Lower lobe of right lung (tissue), 2 donors: ENCODE measurements at regions not wholly inside any gene's neighbourhood (a gene's known extent, or its start where the extent isn't known, plus 50 kb on each side); places are given as distances from the start of the nearest gene placed in this dataset.

Source experiments
- ATAC-seq, 2 donors: fragments of 200-7000 bp; cut with Tn5 transposase; one replicate each; pipeline ENCODE4 v1.9.1; 2020 to 2022; ENCODE audit warnings: mild to moderate bottlenecking in 2 of 2, moderate library complexity in 2 of 2
- DNase-seq: peaks from one replicate; pipeline ENCODE4 v3.0.0-alpha.2; 2020
- H3K27ac ChIP-seq: fragments of 200-600 bp; one replicate; pipeline ENCODE4 v1.8.0; 2022
- H3K27me3 ChIP-seq: fragments of 200-600 bp; one replicate; pipeline ENCODE4 v1.8.0; 2022; ENCODE audit warnings: low read depth
- H3K36me3 ChIP-seq: fragments of 200-600 bp; one replicate; pipeline ENCODE4 v1.8.0; 2022; ENCODE audit warnings: mild to moderate bottlenecking
- H3K4me1 ChIP-seq: fragments of 200-600 bp; one replicate; pipeline ENCODE4 v1.8.0; 2022
- H3K4me3 ChIP-seq: fragments of 200-600 bp; one replicate; pipeline ENCODE4 v1.8.0; 2022; ENCODE audit warnings: mild to moderate bottlenecking
- H3K9me3 ChIP-seq: fragments of 200-600 bp; one replicate; pipeline ENCODE4 v1.8.0; 2022
- intact Hi-C: fragments of 100-400 bp; cut with DNase I; formaldehyde crosslinking; loops from one replicate; pipeline ENCODE4 v1.11.0; 2022
- TF ChIP-seq, protein P1 (sequence below): fragments of 200-600 bp; IDR thresholded peaks from one replicate; pipeline ENCODE4 v1.8.0; 2022; ENCODE audit warnings: antibody characterized with exemption, mild to moderate bottlenecking
- donor health status: DM: no; HTN: yes; CAD: no; lungs with severe emphysema.

DNA sequence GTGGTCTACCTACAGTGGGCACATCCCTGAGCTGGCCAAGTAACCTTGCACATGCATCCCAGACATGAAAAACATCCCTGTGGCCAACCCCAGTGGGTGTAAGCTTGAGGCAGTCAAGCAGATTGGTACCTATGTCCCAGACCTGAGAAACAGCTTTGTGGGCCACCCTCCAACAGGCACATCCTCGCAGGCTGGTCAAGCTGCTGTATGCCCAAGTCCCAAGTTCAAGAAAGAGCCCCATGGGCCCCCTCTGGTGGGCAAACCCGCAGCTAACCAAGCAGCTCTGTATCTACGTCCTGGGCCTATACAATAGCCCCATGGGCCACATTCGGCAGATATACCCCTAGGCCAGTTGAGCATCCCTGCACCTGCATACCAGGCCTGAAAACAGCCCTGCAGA lies 186.3 kb upstream of the GPR149 start:
- H3K36me3 ChIP-seq = no peaks in the 10 kb centered on the region
- ATAC-seq (no peak), DNase-seq (no peak)
- H3K4me3 ChIP-seq = no peak overlapping the region
- H3K27me3 ChIP-seq = no peaks in the 10 kb centered on the region
- no peaks in the 10 kb centered on the region for H3K4me1 ChIP-seq
- intact Hi-C loops = no loop called here
- no peaks in the 10 kb centered on the region for H3K9me3 ChIP-seq
- TF ChIP-seq, protein P1, sequence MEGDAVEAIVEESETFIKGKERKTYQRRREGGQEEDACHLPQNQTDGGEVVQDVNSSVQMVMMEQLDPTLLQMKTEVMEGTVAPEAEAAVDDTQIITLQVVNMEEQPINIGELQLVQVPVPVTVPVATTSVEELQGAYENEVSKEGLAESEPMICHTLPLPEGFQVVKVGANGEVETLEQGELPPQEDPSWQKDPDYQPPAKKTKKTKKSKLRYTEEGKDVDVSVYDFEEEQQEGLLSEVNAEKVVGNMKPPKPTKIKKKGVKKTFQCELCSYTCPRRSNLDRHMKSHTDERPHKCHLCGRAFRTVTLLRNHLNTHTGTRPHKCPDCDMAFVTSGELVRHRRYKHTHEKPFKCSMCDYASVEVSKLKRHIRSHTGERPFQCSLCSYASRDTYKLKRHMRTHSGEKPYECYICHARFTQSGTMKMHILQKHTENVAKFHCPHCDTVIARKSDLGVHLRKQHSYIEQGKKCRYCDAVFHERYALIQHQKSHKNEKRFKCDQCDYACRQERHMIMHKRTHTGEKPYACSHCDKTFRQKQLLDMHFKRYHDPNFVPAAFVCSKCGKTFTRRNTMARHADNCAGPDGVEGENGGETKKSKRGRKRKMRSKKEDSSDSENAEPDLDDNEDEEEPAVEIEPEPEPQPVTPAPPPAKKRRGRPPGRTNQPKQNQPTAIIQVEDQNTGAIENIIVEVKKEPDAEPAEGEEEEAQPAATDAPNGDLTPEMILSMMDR = no peak
- H3K27ac ChIP-seq = no peak overlapping the region

DNA sequence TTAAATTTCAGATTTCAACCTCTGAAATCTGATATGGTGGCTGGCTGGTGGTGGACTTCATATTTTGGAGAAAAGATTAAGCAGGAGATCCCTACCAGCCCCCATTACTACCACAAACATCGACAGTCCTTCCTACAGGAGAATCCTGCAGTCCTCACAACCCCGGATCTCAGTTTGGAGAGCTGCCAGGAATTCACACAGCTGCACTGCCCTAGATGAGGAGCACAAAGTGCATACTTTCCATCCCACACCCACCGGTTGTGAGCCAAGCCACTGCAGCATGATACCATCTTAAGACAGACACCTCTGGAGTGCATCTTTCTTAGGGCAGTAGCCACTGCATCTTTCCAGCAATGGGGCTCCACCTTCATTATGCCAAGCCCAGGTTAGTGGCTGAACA lies 185.5 kb upstream of the GPR149 start:
- no peak for ATAC-seq
- intact Hi-C loops = no loop called here
- TF ChIP-seq, protein P1 = no peak

DNA sequence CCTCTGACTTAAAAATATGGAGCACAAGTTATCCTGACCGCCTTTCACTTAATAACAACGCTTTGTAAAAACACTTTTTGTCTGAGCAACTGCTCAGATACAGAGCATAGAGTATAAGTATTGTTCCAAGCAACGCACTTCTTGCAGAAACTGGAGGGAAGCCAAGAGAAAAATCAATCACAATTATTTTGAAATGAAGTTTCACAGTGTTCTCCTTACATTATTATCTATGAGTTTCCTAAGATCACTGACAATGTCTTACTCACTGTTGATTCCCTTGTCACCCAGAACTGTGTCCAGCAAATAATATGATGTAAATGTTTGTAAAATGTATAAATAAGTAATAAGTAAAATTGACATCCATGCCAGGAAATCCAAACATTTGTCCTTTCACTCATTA lies 184.6 kb upstream of the GPR149 start:
- no peaks in the 10 kb centered on the region for H3K27me3 ChIP-seq
- H3K9me3 ChIP-seq = no peaks in the 10 kb centered on the region
- no peaks in the 10 kb centered on the region for H3K4me1 ChIP-seq
- intact Hi-C loops = no loop called here
- H3K27ac ChIP-seq = no peak overlapping the region
- DNase-seq (no peak), ATAC-seq (no peak)
- H3K36me3 ChIP-seq = no peaks in the 10 kb centered on the region
- TF ChIP-seq, protein P1 = no peak
- no peak overlapping the region for H3K4me3 ChIP-seq

More for the DNA sequence above, 185.5 kb upstream of the GPR149 start:
- Histone ChIP-seq H3K27ac (no peak overlapping the region), H3K27me3 (no peaks in the 10 kb centered on the region), H3K36me3 (no peaks in the 10 kb centered on the region), H3K9me3 (no peaks in the 10 kb centered on the region), H3K4me1 (no peaks in the 10 kb centered on the region), H3K4me3 (no peak overlapping the region)
- no peak for DNase-seq

GRCh38 chr3:154614078-154614477 lies 184.1 kb upstream of the GPR149 start:
- H3K27ac ChIP-seq = no peak overlapping the region
- intact Hi-C loops = no loop called here
- no peaks in the 10 kb centered on the region for H3K4me1 ChIP-seq
- H3K36me3 ChIP-seq = no peaks in the 10 kb centered on the region
- ATAC-seq (no peak), DNase-seq (no peak)
- no peak overlapping the region for H3K4me3 ChIP-seq
- H3K27me3 ChIP-seq = no peaks in the 10 kb centered on the region
- no peaks in the 10 kb centered on the region for H3K9me3 ChIP-seq
- TF ChIP-seq, protein P1 = no peak

DNA sequence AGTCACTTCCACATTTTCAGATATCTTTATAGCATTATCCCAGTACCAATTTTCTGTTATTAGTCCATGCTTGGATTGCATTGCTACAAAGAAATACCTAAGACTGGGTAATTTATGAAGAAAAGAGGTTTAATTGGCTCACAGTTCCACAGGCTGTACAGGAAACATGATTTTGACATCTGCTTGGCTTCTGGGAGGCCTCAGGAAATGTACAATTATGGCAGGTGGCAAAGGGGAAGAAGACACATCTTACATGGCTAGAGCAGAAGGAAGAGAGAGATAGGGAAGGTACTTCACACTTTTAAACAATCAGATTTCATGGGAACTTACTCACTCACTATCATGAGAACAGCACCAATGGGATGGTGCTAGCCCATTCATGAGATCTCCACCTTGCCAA lies 172.3 kb upstream of the GPR149 start:
- Histone ChIP-seq H3K4me3 (no peak overlapping the region), H3K27me3 (no peaks in the 10 kb centered on the region), H3K9me3 (no peaks in the 10 kb centered on the region), H3K36me3 (no peaks in the 10 kb centered on the region), H3K27ac (no peak overlapping the region), H3K4me1 (no peaks in the 10 kb centered on the region)
- no peak for ATAC-seq
- intact Hi-C loops = no loop called here
- TF ChIP-seq, protein P1 = no peak
- no peak for DNase-seq

- TF ChIP-seq, protein P1 = no peak
- H3K4me3 ChIP-seq = no peak overlapping the region
- H3K27me3 ChIP-seq = no peaks in the 10 kb centered on the region
- ATAC-seq (no peak), DNase-seq (no peak)
- H3K36me3 ChIP-seq = no peaks in the 10 kb centered on the region
- no peak overlapping the region for H3K27ac ChIP-seq
- intact Hi-C loops = no loop called here
- no peaks in the 10 kb centered on the region for H3K9me3 ChIP-seq
- no peaks in the 10 kb centered on the region for H3K4me1 ChIP-seq
Measured at GRCh38 chr3:154598166-154598565, 168.2 kb upstream of the GPR149 start.
